Vagina (tissue), 2 donors: ENCODE measurements at regions not wholly inside any gene's neighbourhood (a gene's known extent, or its start where the extent isn't known, plus 50 kb on each side); places are given as distances from the start of the nearest gene placed in this dataset.

Experiments
- DNase-seq, 2 donors: peaks; one replicate each; pipeline ENCODE4 v3.0.0-alpha.2; 2017; ENCODE audit errors: extremely low spot score in 2 of 2
- H3K27ac ChIP-seq: fragments of 200-600 bp; sonication (generic); one replicate; pipeline ENCODE4 v1.5.1; 2019
- H3K27me3 ChIP-seq: fragments of 200-600 bp; sonication (generic); one replicate; pipeline ENCODE4 v1.5.1; 2019
- H3K36me3 ChIP-seq, 2 donors: fragments of 200-600 bp; sonication (generic); one replicate each; pipeline ENCODE4 v1.5.1; 2017 to 2019
- H3K4me1 ChIP-seq: fragments of 200-600 bp; sonication (generic); one replicate; pipeline ENCODE4 v1.5.1; 2019
- H3K4me3 ChIP-seq, 2 donors: fragments of 200-600 bp; sonication (generic); 1 replicate in 1 of 2; 2 replicates in 1 of 2; pipeline ENCODE4 v1.5.1; 2016 to 2019
- H3K9me3 ChIP-seq: fragments of 200-600 bp; sonication (generic); one replicate; pipeline ENCODE4 v1.5.1; 2019
- CTCF ChIP-seq, 3 experiments: fragments of 450-650 bp in 2 of 3; fragments of 200-600 bp in 1 of 3; sonication (generic) in 1 of 3; IDR thresholded peaks; one replicate each; pipeline ENCODE4 v1.5.1; 2017 to 2019; ENCODE audit warnings: antibody characterized with exemption in 3 of 3, mild to moderate bottlenecking in 2 of 3, moderate library complexity in 2 of 3
- POLR2A ChIP-seq, 2 donors: fragments of 450-650 bp; IDR thresholded peaks; one replicate each; pipeline ENCODE4 v1.6.1; 2017; ENCODE audit warnings: antibody characterized with exemption in 2 of 2, mild to moderate bottlenecking in 2 of 2, moderate library complexity in 2 of 2
- POLR2AphosphoS5 ChIP-seq, 2 donors: sonication (generic); formaldehyde crosslinking; IDR thresholded peaks; one replicate each; pipeline ENCODE4 v1.9.0; 2017; ENCODE audit warnings: antibody characterized with exemption in 2 of 2, mild to moderate bottlenecking in 2 of 2, low read depth in 1 of 2; ENCODE audit not compliant: insufficient read depth in 1 of 2
- intact Hi-C: fragments of 100-400 bp; cut with DNase I; formaldehyde crosslinking; loops from one replicate; pipeline ENCODE4 v1.15.1; 2023

GRCh38 chr10:109106604-109107003 lies 816.7 kb downstream of the XPNPEP1 start:
- Histone ChIP-seq H3K27me3 (no peaks in the 10 kb centered on the region), H3K36me3 (no peaks in the 10 kb centered on the region), H3K27ac (no peak overlapping the region), H3K9me3 (no peaks in the 10 kb centered on the region), H3K4me1 (no peaks in the 10 kb centered on the region), H3K4me3 (no peak overlapping the region)
- no peak for DNase-seq
- intact Hi-C loops = no loop called here
- no peak for TF ChIP-seq POLR2A (IDR thresholded peaks at IDR 0.05)

GRCh38 chr10:109105725-109106124 lies 817.6 kb downstream of the XPNPEP1 start:
- H3K36me3 ChIP-seq = no peaks in the 10 kb centered on the region
- H3K4me1 ChIP-seq = no peaks in the 10 kb centered on the region
- H3K27me3 ChIP-seq = no peaks in the 10 kb centered on the region
- H3K9me3 ChIP-seq = no peaks in the 10 kb centered on the region
- TF ChIP-seq POLR2A (IDR thresholded peaks at IDR 0.05) (no peak), POLR2AphosphoS5 (IDR thresholded peaks at IDR 0.05; ENCODE audit: insufficient read depth in 1 of 2, low read depth in 1 of 2) (no peak), CTCF (IDR thresholded peaks at IDR 0.05) (no peak)
- H3K4me3 ChIP-seq = no peak overlapping the region
- no peak for DNase-seq
- intact Hi-C loops = no loop called here
- no peak overlapping the region for H3K27ac ChIP-seq

GRCh38 chr10:109104806-109105205 lies 818.5 kb downstream of the XPNPEP1 start:
- no peaks in the 10 kb centered on the region for H3K36me3 ChIP-seq
- H3K9me3 ChIP-seq = no peaks in the 10 kb centered on the region
- H3K27me3 ChIP-seq = no peaks in the 10 kb centered on the region
- intact Hi-C loops = no loop called here
- TF ChIP-seq CTCF (IDR thresholded peaks at IDR 0.05) (no peak), POLR2A (IDR thresholded peaks at IDR 0.05) (no peak)
- H3K4me1 ChIP-seq = no peaks in the 10 kb centered on the region
- H3K27ac ChIP-seq = no peak overlapping the region
- no peak overlapping the region for H3K4me3 ChIP-seq
- DNase-seq = no peak

GRCh38 chr10:109103278-109103677 lies 820.0 kb downstream of the XPNPEP1 start:
- TF ChIP-seq POLR2A (IDR thresholded peaks at IDR 0.05) (no peak), CTCF (IDR thresholded peaks at IDR 0.05) (no peak), POLR2AphosphoS5 (IDR thresholded peaks at IDR 0.05; ENCODE audit: insufficient read depth in 1 of 2, low read depth in 1 of 2) (no peak)
- Histone ChIP-seq H3K27me3 (no peaks in the 10 kb centered on the region), H3K27ac (no peak overlapping the region), H3K9me3 (no peaks in the 10 kb centered on the region), H3K4me3 (no peak overlapping the region), H3K36me3 (no peaks in the 10 kb centered on the region), H3K4me1 (no peaks in the 10 kb centered on the region)
- intact Hi-C loops = no loop called here
- DNase-seq = no peak

- H3K36me3 ChIP-seq = no peaks in the 10 kb centered on the region
Measured at GRCh38 chr10:109089779-109090178, 833.5 kb downstream of the XPNPEP1 start.

More at GRCh38 chr10:109089779-109090178, 833.5 kb downstream of the XPNPEP1 start:
- no peak for DNase-seq
- Histone ChIP-seq H3K27me3 (no peaks in the 10 kb centered on the region), H3K4me3 (no peak overlapping the region), H3K27ac (no peak overlapping the region), H3K9me3 (no peaks in the 10 kb centered on the region), H3K4me1 (no peaks in the 10 kb centered on the region)
- TF ChIP-seq POLR2AphosphoS5 (IDR thresholded peaks at IDR 0.05; ENCODE audit: insufficient read depth in 1 of 2, low read depth in 1 of 2) = no peak
- TF ChIP-seq CTCF (IDR thresholded peaks at IDR 0.05) = no peak
- TF ChIP-seq POLR2A (IDR thresholded peaks at IDR 0.05) = no peak
- intact Hi-C loops = no loop called here
